ENCODE measurements at regions not wholly inside any gene's neighbourhood (a gene's known extent, or its start where the extent isn't known, plus 50 kb on each side); places are given as distances from the start of the nearest gene placed in this dataset.

DNA sequence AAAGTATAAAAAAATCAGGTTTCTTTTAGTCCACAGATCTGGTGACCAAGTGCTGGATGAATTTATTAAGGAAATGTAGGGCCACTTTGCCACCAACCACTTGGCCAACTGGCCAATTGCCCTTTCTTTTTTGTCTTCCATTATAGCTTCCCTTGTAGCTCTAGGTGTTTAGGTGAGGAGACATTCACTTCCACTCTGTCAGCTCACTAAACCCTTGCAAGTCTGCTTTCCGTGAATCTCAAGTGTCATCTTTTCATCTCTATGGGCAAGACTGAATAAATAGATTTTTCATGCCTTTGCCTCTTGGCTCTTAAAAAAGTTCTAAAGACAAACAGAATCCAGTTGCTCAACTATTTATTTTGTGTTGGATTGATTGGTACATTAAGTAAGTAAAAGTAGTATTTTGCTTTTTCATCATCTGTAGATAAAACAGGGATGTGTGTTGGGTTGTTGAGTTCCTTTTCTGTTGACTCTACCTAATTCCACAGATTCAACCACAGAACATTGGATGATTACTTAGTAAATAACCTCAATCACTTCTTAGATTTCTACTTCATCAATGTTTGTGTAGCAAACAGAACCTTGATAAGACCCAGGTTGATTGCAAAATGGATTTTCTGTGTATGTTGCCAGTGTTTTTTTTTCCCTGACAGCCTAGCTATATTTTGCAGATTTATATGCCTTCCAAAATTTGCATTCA is 68.1 kb upstream of the GRXCR1 start:
- DNase-seq (no peak), ATAC-seq (no peak)
- intact Hi-C loops (cut with micrococcal nuclease): no loop called here
- ChIA-PET POLR2A (no interaction called here), CTCF (no interaction called here)
- Mint-ChIP-seq H3K36me3 (ENCODE audit: low read depth) (no peaks in the 10 kb centered on the region), H3K4me3 (no peak overlapping the region), H3K27me3 (no peaks in the 10 kb centered on the region), H3K4me1 (ENCODE audit: low read depth) (no peaks in the 10 kb centered on the region), H3K27ac (no peak overlapping the region), H3K9me3 (no peaks in the 10 kb centered on the region)
- TF ChIP-seq, protein P1, sequence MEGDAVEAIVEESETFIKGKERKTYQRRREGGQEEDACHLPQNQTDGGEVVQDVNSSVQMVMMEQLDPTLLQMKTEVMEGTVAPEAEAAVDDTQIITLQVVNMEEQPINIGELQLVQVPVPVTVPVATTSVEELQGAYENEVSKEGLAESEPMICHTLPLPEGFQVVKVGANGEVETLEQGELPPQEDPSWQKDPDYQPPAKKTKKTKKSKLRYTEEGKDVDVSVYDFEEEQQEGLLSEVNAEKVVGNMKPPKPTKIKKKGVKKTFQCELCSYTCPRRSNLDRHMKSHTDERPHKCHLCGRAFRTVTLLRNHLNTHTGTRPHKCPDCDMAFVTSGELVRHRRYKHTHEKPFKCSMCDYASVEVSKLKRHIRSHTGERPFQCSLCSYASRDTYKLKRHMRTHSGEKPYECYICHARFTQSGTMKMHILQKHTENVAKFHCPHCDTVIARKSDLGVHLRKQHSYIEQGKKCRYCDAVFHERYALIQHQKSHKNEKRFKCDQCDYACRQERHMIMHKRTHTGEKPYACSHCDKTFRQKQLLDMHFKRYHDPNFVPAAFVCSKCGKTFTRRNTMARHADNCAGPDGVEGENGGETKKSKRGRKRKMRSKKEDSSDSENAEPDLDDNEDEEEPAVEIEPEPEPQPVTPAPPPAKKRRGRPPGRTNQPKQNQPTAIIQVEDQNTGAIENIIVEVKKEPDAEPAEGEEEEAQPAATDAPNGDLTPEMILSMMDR (IDR thresholded peaks at IDR 0.05): no peak

DNA sequence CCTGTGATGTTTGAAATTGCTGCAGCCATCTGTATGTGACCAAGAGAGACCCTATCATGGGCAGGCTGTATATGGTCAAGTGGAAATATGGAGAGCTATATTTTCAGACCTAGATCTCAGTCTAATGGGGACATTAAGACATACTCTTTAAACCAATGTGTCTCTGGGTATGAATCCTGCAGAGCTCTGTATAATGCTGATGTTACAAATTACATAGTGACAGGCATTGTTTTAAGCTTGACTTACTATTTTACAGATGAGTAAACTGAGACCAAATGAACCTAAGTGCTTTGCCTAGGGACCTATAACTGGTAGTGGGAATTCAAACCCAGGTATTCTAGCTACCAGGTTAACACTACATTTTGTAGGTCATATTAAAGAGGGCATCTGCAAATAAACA is 71.3 kb upstream of the GRXCR1 start:
- Mint-ChIP-seq H3K4me1 (ENCODE audit: low read depth) (no peaks in the 10 kb centered on the region), H3K4me3 (no peak overlapping the region), H3K9me3 (no peaks in the 10 kb centered on the region), H3K27me3 (no peaks in the 10 kb centered on the region), H3K36me3 (ENCODE audit: low read depth) (no peaks in the 10 kb centered on the region), H3K27ac (no peak overlapping the region)
- ATAC-seq (no peak), DNase-seq (no peak)
- ChIA-PET CTCF (no interaction called here), POLR2A (no interaction called here)
- TF ChIP-seq, protein P1 (IDR thresholded peaks at IDR 0.05): no peak
- intact Hi-C loops (cut with micrococcal nuclease): no loop called here

DNA sequence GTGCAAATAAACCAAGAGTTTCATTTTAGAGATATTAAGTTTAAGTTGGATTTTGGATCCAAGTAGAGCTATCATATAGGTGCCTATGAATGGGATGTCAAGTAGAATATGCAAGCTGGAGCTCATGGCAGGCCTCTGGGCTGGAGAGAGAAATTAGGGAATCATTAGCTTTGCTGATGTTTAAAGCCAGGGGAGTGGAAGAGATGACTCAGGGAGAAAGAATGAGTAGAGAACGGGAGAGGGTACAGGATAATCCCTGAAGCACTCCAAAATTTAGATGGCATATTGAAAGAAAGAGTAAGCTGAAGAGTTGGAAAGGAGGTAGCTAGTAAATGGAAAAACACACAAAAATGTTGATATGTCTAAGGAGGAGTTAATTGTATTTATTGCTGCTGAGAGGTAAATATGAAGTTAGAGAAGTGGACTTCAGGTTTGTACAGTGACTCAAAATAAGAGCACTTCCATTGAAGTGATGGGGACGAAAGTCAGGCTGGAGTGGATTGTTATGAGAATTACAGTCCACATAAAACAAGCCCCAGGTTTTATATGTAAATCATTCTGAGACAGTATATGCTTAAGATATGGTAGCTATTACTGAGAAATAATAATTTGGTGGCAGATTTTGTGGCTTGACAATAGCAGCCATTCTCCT is 72.5 kb upstream of the GRXCR1 start:
- DNase-seq (no peak), ATAC-seq (no peak)
- Mint-ChIP-seq H3K4me1 (ENCODE audit: low read depth) (no peaks in the 10 kb centered on the region), H3K27me3 (no peaks in the 10 kb centered on the region), H3K4me3 (no peak overlapping the region), H3K36me3 (ENCODE audit: low read depth) (no peaks in the 10 kb centered on the region), H3K9me3 (no peaks in the 10 kb centered on the region), H3K27ac (no peak overlapping the region)
- CTCF ChIA-PET: interaction anchor here (1.4 kb wide), 1 partner anchor 251 kb away, joined by 6 read pairs; no protein-coding TSS in a partner anchor
- intact Hi-C loops (cut with micrococcal nuclease): no loop called here
- TF ChIP-seq, protein P1 (IDR thresholded peaks at IDR 0.05): no peak
- POLR2A ChIA-PET: no interaction called here

DNA sequence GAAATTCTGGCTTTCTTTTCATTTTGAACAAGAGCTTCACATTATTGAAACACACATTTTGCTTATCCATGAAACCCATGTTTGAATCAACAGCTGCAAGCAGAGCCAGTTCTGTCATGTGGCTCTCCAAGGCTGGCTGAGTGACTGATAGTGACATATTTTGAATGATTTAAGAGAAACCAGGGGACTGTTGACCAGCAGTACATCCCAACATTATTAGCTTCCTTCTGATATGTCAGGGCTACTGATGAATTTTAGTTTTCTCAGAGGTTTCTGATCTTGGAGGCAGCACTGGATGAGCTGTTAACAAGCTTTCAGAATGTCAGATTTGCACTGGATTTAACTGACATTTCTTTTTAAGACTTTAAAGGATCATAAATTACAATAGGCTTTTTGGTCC is 74.6 kb upstream of the GRXCR1 start:
- Mint-ChIP-seq H3K9me3 (no peaks in the 10 kb centered on the region), H3K4me1 (ENCODE audit: low read depth) (no peaks in the 10 kb centered on the region), H3K4me3 (no peak overlapping the region), H3K27me3 (no peaks in the 10 kb centered on the region), H3K36me3 (ENCODE audit: low read depth) (no peaks in the 10 kb centered on the region), H3K27ac (no peak overlapping the region)
- POLR2A ChIA-PET: no interaction called here
- CTCF ChIA-PET: interaction anchor here (0.7 to 1.5 kb wide), 9 partner anchors 20 to 259 kb away, joined by 3 to 6 read pairs (median 3); no protein-coding TSS in a partner anchor
- intact Hi-C loops (cut with micrococcal nuclease): no loop called here
- TF ChIP-seq, protein P1 (IDR thresholded peaks at IDR 0.05): peak; percentile 3
- no peak for ATAC-seq
- no peak for DNase-seq

DNA sequence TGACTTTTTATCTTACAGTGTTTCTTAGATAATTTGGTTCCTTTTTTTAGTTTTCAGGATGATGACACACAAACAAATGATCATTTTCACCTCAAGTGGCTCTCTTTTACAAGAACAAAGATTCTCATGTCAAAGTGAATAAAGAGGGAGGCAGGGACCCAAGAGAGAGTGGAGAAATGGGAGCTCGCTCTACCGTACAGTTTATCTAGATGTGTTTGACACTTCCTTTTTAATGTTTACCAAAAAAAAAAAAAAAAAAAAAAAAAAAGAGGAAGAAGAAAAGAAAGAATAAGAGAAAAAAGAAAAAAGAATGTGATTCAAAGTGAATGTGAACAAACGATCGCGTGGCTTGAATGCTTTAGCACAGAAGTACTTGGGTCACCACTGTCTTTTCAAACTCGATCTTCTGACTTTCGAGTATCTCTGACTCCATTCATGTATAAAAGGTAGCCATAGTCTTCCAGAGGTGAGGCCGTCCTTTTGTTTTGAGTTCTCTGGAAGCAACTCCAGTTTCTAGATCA is 75.6 kb upstream of the GRXCR1 start:
- Mint-ChIP-seq H3K27ac (no peak overlapping the region), H3K36me3 (ENCODE audit: low read depth) (no peaks in the 10 kb centered on the region), H3K4me1 (ENCODE audit: low read depth) (no peaks in the 10 kb centered on the region), H3K4me3 (no peak overlapping the region), H3K27me3 (no peaks in the 10 kb centered on the region), H3K9me3 (no peaks in the 10 kb centered on the region)
- CTCF ChIA-PET: interaction anchor here (1.1 to 1.5 kb wide), 3 partner anchors 48 to 248 kb away, joined by 3 to 6 read pairs (median 6); no protein-coding TSS in a partner anchor
- no peak for ATAC-seq
- POLR2A ChIA-PET: no interaction called here
- TF ChIP-seq, protein P1 (IDR thresholded peaks at IDR 0.05): no peak
- DNase-seq: no peak
- intact Hi-C loops (cut with micrococcal nuclease): no loop called here
